AG09309 (cell line): ENCODE measurements at regions not wholly inside any gene's neighbourhood (a gene's known extent, or its start where the extent isn't known, plus 50 kb on each side); places are given as distances from the start of the nearest gene placed in this dataset.

Experiments
- DNase-seq: peaks from one replicate; pipeline ENCODE4 v3.0.0-alpha.2; 2010; ENCODE audit warnings: low read depth
- H3K4me3 ChIP-seq: 2 replicates; pipeline ENCODE4 v1.5.1; 2011; ENCODE audit warnings: mild to moderate bottlenecking, low read depth, low read length, moderate library complexity; ENCODE audit not compliant: control insufficient read depth
- CTCF ChIP-seq: IDR thresholded peaks from 2 replicates; pipeline ENCODE4 v1.5.1; 2011; ENCODE audit warnings: mild to moderate bottlenecking, low read depth, low read length, inconsistent platforms; ENCODE audit not compliant: insufficient read depth, control insufficient read depth; ENCODE audit errors: missing control alignments

- no peak for DNase-seq
- no peak for TF ChIP-seq CTCF
- no peak overlapping the region for H3K4me3 ChIP-seq
Measured at GRCh38 chr5:158056130-158056825, 197.3 kb upstream of the CLINT1 start.

- DNase-seq: no peak
- no peak overlapping the region for H3K4me3 ChIP-seq
- no peak for TF ChIP-seq CTCF
Measured at GRCh38 chr5:158055111-158055501, 196.2 kb upstream of the CLINT1 start.

- TF ChIP-seq CTCF: no peak
- no peak overlapping the region for H3K4me3 ChIP-seq
- DNase-seq: no peak
Measured at GRCh38 chr5:158054223-158055110, 195.5 kb upstream of the CLINT1 start.

- no peak overlapping the region for H3K4me3 ChIP-seq
- DNase-seq: no peak
- TF ChIP-seq CTCF: no peak
Measured at GRCh38 chr5:158051036-158051435, 192.1 kb upstream of the CLINT1 start.

GRCh38 chr5:158050421-158050820, 191.5 kb upstream of the CLINT1 start:
- no peak for DNase-seq
- H3K4me3 ChIP-seq: no peak overlapping the region
- no peak for TF ChIP-seq CTCF

GRCh38 chr5:158049459-158049858, 190.5 kb upstream of the CLINT1 start:
- H3K4me3 ChIP-seq: no peak overlapping the region
- TF ChIP-seq CTCF: no peak
- DNase-seq: no peak

- no peak for TF ChIP-seq CTCF
- DNase-seq: no peak
- H3K4me3 ChIP-seq: no peak overlapping the region
Measured at GRCh38 chr5:158045696-158046095, 186.8 kb upstream of the CLINT1 start.
